ENCODE measurements at regions not wholly inside any gene's neighbourhood (a gene's known extent, or its start where the extent isn't known, plus 50 kb on each side); places are given as distances from the start of the nearest gene placed in this dataset.

- TF ChIP-seq CTCF (IDR thresholded peaks at IDR 0.05) (no peak), EP300 (IDR thresholded peaks at IDR 0.05) (no peak), POLR2A (IDR thresholded peaks at IDR 0.05) (no peak)
These were observed 61.7 kb upstream of the ELN start for GRCh38 chr7:73966062-73966940.
